Cardiac muscle cell (in vitro differentiated cells and primary cell): ENCODE measurements at regions not wholly inside any gene's neighbourhood (a gene's known extent, or its start where the extent isn't known, plus 50 kb on each side); places are given as distances from the start of the nearest gene placed in this dataset.
"Not testable (repeated sequence)": the region's sequence is repeated elsewhere in the genome, so short reads cannot be mapped to it uniquely, and the experiment has no call there.

Source experiments
- DNase-seq, 2 donors: peaks; one replicate each; pipeline versions ENCODE4 v3.0.0 to v3.0.0-alpha.2; 2010 to 2017; ENCODE audit warnings: low read depth in 1 of 2, low spot score in 1 of 2
- H3K27ac ChIP-seq: fragments of 200-600 bp; sonication (generic); 2 replicates; pipeline ENCODE4 v1.5.1; 2016
- H3K27me3 ChIP-seq: fragments of 200-600 bp; sonication (generic); 2 replicates; pipeline ENCODE4 v1.6.0; 2016; ENCODE audit warnings: control low read depth
- H3K36me3 ChIP-seq: fragments of 200-600 bp; sonication (generic); 2 replicates; pipeline ENCODE4 v1.5.1; 2016; ENCODE audit warnings: control low read depth
- H3K4me1 ChIP-seq: fragments of 200-600 bp; sonication (generic); 2 replicates; pipeline ENCODE4 v1.8.1; 2017; ENCODE audit warnings: low read depth, mild to moderate bottlenecking, mixed run types
- H3K4me3 ChIP-seq: fragments of 200-600 bp; sonication (generic); 2 replicates; pipeline ENCODE4 v1.5.1; 2016; ENCODE audit warnings: mild to moderate bottlenecking
- H3K9me3 ChIP-seq: fragments of 200-600 bp; sonication (generic); 2 replicates; pipeline ENCODE4 v1.5.1; 2017; ENCODE audit warnings: low read depth, mild to moderate bottlenecking, control low read depth
- TF ChIP-seq, protein P1 (sequence below): IDR thresholded peaks from 2 replicates; pipeline ENCODE4 v1.5.1; 2012; ENCODE audit warnings: low read depth, mild to moderate bottlenecking, low read length

GRCh38 chr1:81183051-81183450, 617.7 kb upstream of the ADGRL2 start:
- no peak overlapping the region for H3K27ac ChIP-seq
- TF ChIP-seq, protein P1, sequence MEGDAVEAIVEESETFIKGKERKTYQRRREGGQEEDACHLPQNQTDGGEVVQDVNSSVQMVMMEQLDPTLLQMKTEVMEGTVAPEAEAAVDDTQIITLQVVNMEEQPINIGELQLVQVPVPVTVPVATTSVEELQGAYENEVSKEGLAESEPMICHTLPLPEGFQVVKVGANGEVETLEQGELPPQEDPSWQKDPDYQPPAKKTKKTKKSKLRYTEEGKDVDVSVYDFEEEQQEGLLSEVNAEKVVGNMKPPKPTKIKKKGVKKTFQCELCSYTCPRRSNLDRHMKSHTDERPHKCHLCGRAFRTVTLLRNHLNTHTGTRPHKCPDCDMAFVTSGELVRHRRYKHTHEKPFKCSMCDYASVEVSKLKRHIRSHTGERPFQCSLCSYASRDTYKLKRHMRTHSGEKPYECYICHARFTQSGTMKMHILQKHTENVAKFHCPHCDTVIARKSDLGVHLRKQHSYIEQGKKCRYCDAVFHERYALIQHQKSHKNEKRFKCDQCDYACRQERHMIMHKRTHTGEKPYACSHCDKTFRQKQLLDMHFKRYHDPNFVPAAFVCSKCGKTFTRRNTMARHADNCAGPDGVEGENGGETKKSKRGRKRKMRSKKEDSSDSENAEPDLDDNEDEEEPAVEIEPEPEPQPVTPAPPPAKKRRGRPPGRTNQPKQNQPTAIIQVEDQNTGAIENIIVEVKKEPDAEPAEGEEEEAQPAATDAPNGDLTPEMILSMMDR: no peak
- no peaks in the 10 kb centered on the region for H3K36me3 ChIP-seq
- no peak overlapping the region for H3K4me3 ChIP-seq
- DNase-seq: no peak
- H3K9me3 ChIP-seq: no peaks in the 10 kb centered on the region
- no peaks in the 10 kb centered on the region for H3K4me1 ChIP-seq
- no peaks in the 10 kb centered on the region for H3K27me3 ChIP-seq

GRCh38 chr1:81179242-81179641, 621.5 kb upstream of the ADGRL2 start:
- peak in 1 of 2 donors; percentile 78 for DNase-seq
- Histone ChIP-seq H3K27me3 (no peaks in the 10 kb centered on the region), H3K9me3 (no peaks in the 10 kb centered on the region), H3K36me3 (no peaks in the 10 kb centered on the region), H3K27ac (no peak overlapping the region), H3K4me3 (no peak overlapping the region), H3K4me1 (no peaks in the 10 kb centered on the region)
- TF ChIP-seq, protein P1: no peak

- H3K4me1 ChIP-seq, H3K27me3 ChIP-seq, DNase-seq, H3K36me3 ChIP-seq, H3K9me3 ChIP-seq, H3K27ac ChIP-seq, H3K4me3 ChIP-seq: not testable (repeated sequence)
Measured at GRCh38 chr1:81178431-81179093, 622.2 kb upstream of the ADGRL2 start.

GRCh38 chr1:81174811-81175476, 625.8 kb upstream of the ADGRL2 start:
- Histone ChIP-seq H3K9me3 (no peaks in the 10 kb centered on the region), H3K27me3 (no peaks in the 10 kb centered on the region), H3K4me1 (no peaks in the 10 kb centered on the region), H3K27ac (no peak overlapping the region), H3K4me3 (no peak overlapping the region), H3K36me3 (no peaks in the 10 kb centered on the region)
- TF ChIP-seq, protein P1: no peak
- no peak for DNase-seq

GRCh38 chr1:81174052-81174451, 626.7 kb upstream of the ADGRL2 start:
- TF ChIP-seq, protein P1: no peak

GRCh38 chr1:81172483-81172882, 628.3 kb upstream of the ADGRL2 start:
- Histone ChIP-seq H3K4me3 (no peak overlapping the region), H3K9me3 (no peaks in the 10 kb centered on the region), H3K36me3 (no peaks in the 10 kb centered on the region), H3K4me1 (no peaks in the 10 kb centered on the region), H3K27me3 (no peaks in the 10 kb centered on the region), H3K27ac (no peak overlapping the region)
- TF ChIP-seq, protein P1: no peak
- no peak for DNase-seq

More at GRCh38 chr1:81174052-81174451, 626.7 kb upstream of the ADGRL2 start:
- Histone ChIP-seq H3K9me3 (no peaks in the 10 kb centered on the region), H3K27ac (no peak overlapping the region), H3K36me3 (no peaks in the 10 kb centered on the region), H3K27me3 (no peaks in the 10 kb centered on the region), H3K4me1 (no peaks in the 10 kb centered on the region), H3K4me3 (no peak overlapping the region)
- no peak for DNase-seq
